RCC 7860 (cell line): ENCODE measurements at regions not wholly inside any gene's neighbourhood (a gene's known extent, or its start where the extent isn't known, plus 50 kb on each side); places are given as distances from the start of the nearest gene placed in this dataset.

Experiments used
- DNase-seq: peaks from one replicate; pipeline ENCODE4 v3.0.0-alpha.2; 2015; ENCODE audit warnings: low spot score
- FAIRE-seq: peaks from 2 replicates; lab custom pipeline; 2012; peaks lifted over from hg19 to GRCh38; lab: Jason Lieb, UNC

DNA sequence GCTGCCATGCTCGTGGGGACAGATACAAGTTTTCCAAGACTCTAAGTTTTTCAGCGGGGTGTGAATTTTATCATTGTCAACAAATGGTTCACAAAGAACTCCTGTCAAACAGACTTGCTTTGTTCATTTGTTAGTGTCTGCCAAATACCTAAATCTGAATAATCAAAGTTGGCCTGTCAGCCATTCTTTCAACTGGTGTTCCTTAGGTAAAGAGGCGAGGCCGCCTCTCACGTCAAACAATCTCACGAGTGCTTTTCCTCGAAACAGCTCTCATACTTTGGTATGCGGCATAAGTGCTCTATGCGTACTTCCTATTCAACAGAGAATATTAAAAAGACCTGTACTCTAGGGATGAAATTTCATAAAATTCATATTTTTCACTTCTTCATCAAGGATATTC is 51.4 kb upstream of the KANK4 start:
- no peak for DNase-seq
- no peak for FAIRE-seq

DNA sequence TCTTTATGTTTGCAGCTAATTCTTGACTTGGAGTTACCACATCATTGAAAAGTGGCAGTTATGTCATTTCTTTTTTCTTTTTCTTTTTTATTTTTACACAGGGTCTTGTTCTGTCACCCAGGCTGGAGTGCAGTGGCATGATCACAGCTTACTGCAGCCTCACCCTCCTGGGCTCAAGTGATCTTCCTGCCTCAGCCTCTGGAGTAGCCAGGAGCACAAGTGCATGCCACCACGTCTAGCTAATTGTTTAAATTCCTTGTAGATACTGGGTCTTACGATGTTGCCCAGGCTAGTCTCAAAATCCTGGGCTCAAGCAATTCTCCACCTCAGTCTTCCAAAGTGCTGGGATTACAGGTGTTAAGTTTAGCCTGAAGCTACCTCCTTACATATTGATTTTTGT is 52.1 kb upstream of the KANK4 start:
- no peak for FAIRE-seq
- DNase-seq = no peak

DNA sequence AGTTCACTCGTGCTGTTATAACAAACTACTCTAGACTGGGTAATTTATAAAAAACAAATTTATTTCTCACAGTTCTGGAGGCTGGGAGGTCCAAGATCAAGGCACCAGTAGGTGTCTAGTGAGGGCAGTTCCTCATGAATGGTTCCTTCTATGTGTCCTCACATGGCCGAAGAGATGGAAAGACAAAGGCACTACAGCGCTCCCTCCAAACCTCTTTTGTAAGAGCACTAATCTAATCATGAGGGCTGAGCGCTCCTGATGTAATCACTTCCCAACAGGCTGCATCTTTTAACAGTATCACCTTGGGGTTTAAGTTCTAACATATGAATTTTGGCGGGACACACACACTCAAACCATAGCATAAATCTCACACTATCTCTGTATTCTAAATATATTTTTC is 54.0 kb upstream of the KANK4 start:
- FAIRE-seq (no peak), DNase-seq (no peak)

DNA sequence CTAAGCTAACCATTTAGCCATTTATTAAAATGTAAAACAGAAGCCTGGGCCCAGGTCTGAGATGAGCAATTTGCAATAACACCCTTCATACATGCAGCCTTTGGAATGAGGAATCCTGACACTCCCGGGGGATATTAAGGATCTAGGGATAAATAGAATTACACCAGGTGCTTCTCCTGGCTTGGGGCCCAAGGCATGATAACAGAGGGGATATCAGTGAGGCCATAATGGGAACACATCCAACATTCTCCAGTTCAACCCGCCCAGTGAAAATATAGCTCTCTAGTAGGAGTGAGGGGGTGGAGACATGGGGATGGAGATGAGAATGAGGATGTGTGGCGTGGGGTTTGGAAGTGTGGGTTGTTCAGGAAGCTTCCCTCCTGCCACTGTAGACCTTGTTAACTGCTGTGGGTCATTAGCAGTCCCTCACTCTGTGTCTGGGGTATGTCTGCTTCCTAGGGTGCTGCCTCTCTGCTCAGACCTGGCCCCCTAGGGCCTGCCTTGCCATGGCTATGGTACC is 57.9 kb upstream of the KANK4 start:
- no peak for FAIRE-seq

DNA sequence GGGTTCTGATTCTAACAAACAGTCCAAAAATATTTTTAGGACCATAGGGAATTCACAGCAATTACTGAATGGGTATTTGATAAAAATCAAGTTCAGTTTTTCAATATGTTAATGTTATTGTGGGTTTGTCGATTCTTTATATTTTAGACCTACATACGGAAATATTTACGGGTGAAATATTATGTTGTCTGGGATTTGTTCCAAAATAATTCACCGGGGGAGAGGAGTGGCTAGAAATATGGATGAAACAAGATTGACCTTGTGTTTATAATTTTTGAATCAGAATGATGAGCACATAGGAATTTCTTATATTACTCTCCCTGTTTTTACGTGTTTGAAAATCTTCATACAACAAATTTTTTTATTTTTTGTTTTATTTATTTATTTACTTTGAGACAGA is 56.7 kb upstream of the USP1 start:
- FAIRE-seq (no peak), DNase-seq (no peak)

More for the DNA sequence above, 57.9 kb upstream of the KANK4 start:
- no peak for DNase-seq

DNA sequence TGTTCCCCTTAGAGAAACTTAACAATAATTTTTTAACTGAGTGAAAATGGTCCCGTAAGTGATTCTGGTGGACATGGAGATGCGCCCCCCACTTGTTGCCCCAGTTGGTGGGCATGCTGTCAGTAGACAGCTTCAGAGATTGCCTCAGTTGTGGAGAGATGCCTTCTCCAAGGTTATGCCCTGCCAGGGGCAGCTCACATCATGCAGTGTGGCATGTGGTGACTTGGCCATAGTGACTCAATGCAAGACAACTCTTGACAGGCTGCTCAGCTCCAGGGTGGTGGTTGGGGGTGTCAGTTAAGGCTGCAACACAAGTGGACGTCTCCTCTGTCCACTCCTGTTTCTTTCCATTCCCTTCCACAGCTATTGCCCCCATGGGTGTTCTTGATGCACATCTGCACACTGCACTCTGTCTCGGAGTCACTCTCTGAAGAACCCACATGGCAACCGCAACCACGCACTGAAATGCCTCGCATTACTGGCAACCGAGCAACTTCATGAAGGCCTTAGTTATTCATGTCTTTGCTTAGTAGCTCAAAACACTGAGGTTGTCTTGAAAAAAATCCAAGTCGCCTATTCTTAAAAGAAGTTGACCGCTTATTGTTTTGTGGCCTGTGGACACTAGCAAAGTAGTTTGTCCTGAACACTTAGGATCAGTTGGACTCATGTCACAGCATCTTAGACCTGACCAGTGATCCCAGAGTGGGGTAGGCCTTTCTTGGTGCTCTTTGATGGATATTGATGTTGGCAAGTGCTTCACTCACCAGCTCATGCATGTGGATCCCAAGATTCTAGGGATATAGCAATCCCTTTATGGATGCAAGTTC is 54.8 kb upstream of the USP1 start:
- DNase-seq = no peak
- no peak for FAIRE-seq

DNA sequence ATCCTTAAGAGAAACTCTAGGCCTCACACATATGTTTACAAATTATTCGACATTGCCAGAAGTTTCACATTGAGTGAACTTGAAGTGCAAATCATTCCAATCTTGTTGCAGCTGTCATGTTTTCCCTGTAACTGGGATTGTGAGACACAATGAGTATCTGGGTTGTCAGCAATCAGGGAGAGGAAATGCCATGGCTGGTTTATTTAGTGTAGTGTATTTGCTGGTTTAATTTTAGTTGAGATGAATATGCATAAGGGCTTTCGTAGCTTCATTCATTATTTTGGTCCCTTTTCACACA is 54.2 kb upstream of the USP1 start:
- FAIRE-seq (no peak), DNase-seq (no peak)

DNA sequence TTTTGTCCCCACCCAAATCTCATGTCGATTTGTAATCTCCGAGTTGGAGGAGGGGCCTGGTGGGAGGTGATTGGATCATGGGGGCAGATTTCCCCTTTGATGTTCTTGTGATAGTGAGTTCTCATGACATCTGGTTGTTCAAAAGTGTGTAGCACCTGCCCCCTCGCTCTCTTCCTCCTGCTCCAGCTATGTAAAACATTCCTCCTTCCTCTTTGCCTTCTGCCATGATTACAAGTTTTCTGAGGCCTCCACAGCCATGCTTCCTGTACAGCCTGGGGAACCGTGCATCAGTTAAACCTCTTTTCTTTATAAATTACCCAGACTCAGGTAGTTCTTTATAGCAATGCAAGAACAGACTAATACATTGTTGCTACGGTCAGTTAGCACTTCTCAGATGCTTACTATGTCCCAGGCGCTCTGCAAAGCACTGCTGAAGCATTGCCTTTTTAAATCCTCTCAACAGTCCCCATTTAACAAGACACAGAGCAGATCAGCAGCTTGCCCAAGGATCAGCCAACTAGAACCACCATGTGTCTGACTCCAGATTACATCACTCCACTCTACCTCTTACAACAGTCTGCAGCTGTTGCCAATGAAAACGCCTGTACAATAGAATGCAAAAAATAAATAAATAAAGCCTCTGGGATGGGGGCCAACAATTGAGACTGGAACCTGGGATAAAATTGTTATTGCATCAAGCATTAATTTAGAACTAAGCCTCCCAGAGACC is 52.4 kb upstream of the USP1 start:
- DNase-seq (peak; percentile 35), FAIRE-seq (no peak)

DNA sequence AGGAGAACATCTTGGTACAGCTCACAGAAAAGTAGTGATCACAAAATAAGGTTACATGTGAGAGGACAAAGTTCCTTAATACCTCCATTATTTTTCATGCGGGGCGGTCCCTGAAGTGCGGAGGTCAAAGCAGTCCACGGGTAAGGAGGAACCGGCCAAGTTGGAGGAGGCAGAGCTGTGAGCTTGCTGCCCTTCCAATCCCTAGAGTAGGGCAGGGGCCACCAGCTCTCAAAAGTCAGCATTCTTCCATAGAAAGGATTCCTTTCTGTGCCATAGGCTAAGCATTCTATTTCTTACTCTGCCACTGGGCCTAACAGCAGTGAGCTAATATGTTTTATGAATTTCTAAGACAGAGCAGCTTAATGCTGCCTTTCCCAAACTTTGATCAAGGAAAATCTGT is 50.9 kb upstream of the USP1 start:
- FAIRE-seq (no peak), DNase-seq (no peak)

DNA sequence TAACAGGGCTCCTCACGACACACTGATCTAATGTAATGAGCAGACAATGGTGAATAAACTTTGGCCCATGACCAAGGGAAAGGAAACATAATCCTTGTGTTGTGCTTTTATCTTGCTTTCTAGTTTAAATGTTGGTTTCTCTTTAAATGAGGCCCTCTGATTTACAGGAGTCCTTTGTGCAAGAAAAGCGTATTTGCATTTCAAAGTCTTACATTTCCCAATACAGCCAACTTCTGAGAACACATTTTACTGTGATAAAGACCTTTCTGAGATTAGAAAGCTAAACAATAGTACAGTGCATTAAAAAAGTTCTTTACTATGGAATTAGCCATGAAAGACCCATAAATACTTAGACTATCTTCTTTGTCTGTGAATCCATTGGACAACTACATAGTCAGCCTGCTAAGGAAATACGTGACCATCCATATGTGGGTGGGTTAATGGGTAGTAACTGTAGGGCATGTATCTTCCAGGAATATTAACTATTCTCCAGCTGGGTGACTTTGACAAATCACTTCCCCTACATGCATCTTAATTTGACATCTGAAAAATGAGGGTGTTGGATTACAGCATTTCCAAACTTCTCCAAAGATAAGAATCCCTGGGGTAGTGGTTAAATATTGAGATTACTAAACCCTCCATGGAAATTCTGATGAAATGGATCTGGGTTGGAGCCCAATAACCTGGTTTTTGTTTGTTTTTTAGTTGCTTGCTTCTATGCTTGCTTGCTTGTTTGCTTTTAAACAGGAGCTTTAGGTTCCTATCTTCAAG is 50.3 kb upstream of the USP1 start:
- FAIRE-seq (no peak), DNase-seq (no peak)
